GM12878 (cell line): ENCODE measurements at regions not wholly inside any gene's neighbourhood (a gene's known extent, or its start where the extent isn't known, plus 50 kb on each side); places are given as distances from the start of the nearest gene placed in this dataset.

Experiments used
- ATAC-seq: fragments of 200-7000 bp; cut with Tn5 transposase; 3 replicates; pipeline ENCODE4 v1.9.1; 2020; ENCODE audit warnings: mild to moderate bottlenecking, moderate library complexity
- BruUV-seq: library from RNA; stranded (reverse); fragments of 400-500 nt; replicated peaks from 2 replicates; lab custom pipeline; 2021; lab: Mats Ljungman, UMichigan
- CTCF ChIA-PET: fragments of 300-600 bp; sonication (Branson Sonifier 250); formaldehyde crosslinking; extraction: SDS; loops from one replicate; lab custom pipeline; 2021; ENCODE audit warnings: inconsistent platforms; lab: Yijun Ruan, JAX
- POLR2A ChIA-PET: fragments of 350-600 bp; formaldehyde crosslinking; extraction: SDS; loops from one replicate; lab custom pipeline; 2021; ENCODE audit warnings: inconsistent platforms; lab: Charles Lee
- RAD21 ChIA-PET: fragments of 300-600 bp; sonication (Branson Sonifier 250); formaldehyde crosslinking; loops from one replicate; lab custom pipeline; 2023; ENCODE audit warnings: antibody characterized with exemption; ENCODE audit not compliant: unreplicated experiment; lab: Charles Lee
- SMC1A ChIA-PET: fragments of 300-600 bp; sonication (Branson Sonifier 250); formaldehyde crosslinking; loops from one replicate; lab custom pipeline; 2023; ENCODE audit not compliant: unreplicated experiment, uncharacterized antibody; lab: Charles Lee
- DNase-seq: peaks from one replicate; pipeline ENCODE4 v3.0.0-alpha.2; 2011; ENCODE audit warnings: low read depth, low spot score
- FAIRE-seq: peaks from 3 replicates; lab custom pipeline; 2011; peaks lifted over from hg19 to GRCh38; lab: Jason Lieb, UNC
- H2AFZ ChIP-seq: 2 replicates; pipeline ENCODE4 v1.6.0; 2011; ENCODE audit warnings: low read depth, low read length, control low read depth; ENCODE audit not compliant: control insufficient read depth
- H3K27ac ChIP-seq: 2 replicates; pipeline ENCODE4 v1.5.1; 2011; ENCODE audit warnings: control low read depth; ENCODE audit not compliant: control insufficient read depth, insufficient read depth
- H3K27me3 ChIP-seq, 2 experiments: replicated peaks in 1 of 2; 2 replicates each; pipeline versions ENCODE4 v1.6.0 to v1.6.1; 2011; ENCODE audit warnings: low read length in 1 of 2; ENCODE audit not compliant: control insufficient read depth in 2 of 2, insufficient read depth in 2 of 2
- H3K36me3 ChIP-seq, 2 experiments: 2 replicates each; pipeline ENCODE4 v1.5.1; 2011; ENCODE audit warnings: low read length in 1 of 2; ENCODE audit not compliant: control insufficient read depth in 2 of 2, insufficient read depth in 2 of 2
- H3K4me1 ChIP-seq: 2 replicates; pipeline ENCODE4 v1.6.1; 2011; ENCODE audit warnings: mild to moderate bottlenecking, low read length, moderate library complexity, mixed read lengths; ENCODE audit not compliant: control insufficient read depth, insufficient read depth
- H3K4me2 ChIP-seq: 2 replicates; pipeline ENCODE4 v1.6.0; 2011; ENCODE audit warnings: control low read depth; ENCODE audit not compliant: control insufficient read depth, insufficient read depth
- H3K4me3 ChIP-seq: fragments of 200-600 bp; sonication (generic); 2 replicates; pipeline ENCODE4 v1.5.1; 2016
- H3K79me2 ChIP-seq: 2 replicates; pipeline ENCODE4 v1.6.0; 2011; ENCODE audit warnings: low read length; ENCODE audit not compliant: control insufficient read depth, insufficient read depth
- H3K9ac ChIP-seq: 2 replicates; pipeline ENCODE4 v1.8.0; 2011; ENCODE audit warnings: low read length, control low read depth, mixed read lengths; ENCODE audit not compliant: control insufficient read depth, insufficient read depth
- H3K9me3 ChIP-seq: replicated peaks from 3 replicates; pipeline ENCODE4 v1.5.1; 2011; ENCODE audit warnings: mild to moderate bottlenecking, low read length; ENCODE audit not compliant: control insufficient read depth, insufficient read depth
- H4K20me1 ChIP-seq: 2 replicates; pipeline ENCODE4 v1.6.0; 2011; ENCODE audit not compliant: control insufficient read depth, insufficient read depth
- CHD4 ChIP-seq: fragments of 200-600 bp; sonication (generic); IDR thresholded peaks from 2 replicates; pipeline ENCODE4 v1.6.1; 2016; ENCODE audit warnings: mild to moderate bottlenecking
- GABPA ChIP-seq: IDR thresholded peaks from 2 replicates; pipeline ENCODE4 v1.6.1; 2014; ENCODE audit warnings: antibody characterized with exemption, low read depth, mild to moderate bottlenecking, inconsistent platforms
- IRF5 ChIP-seq: fragments of 450-650 bp; IDR thresholded peaks from 2 replicates; pipeline ENCODE4 v1.6.1; 2017; ENCODE audit warnings: borderline replicate concordance
- NRF1 ChIP-seq: conservative IDR thresholded peaks from 2 replicates; pipeline ENCODE4 v1.6.1; 2011; ENCODE audit warnings: mild to moderate bottlenecking, low read depth, low read length, improper control_type of control experiment
- RAD51 ChIP-seq: fragments of 450-650 bp; IDR thresholded peaks from 2 replicates; pipeline ENCODE4 v1.6.1; 2016; ENCODE audit warnings: moderate library complexity, mild to moderate bottlenecking, inconsistent platforms
- WGBS: methylation state at CpG from one replicate; pipeline ENCODE4 v1.1.6; 2016; ENCODE audit warnings: low lambda C conversion rate; ENCODE audit not compliant: insufficient replicate concordance, insufficient coverage; ENCODE audit errors: missing lambda C conversion rate; 5-methylcytosine and 5-hydroxymethylcytosine counted together
- in situ Hi-C: fragments of 300-500 bp; cut with MboI; formaldehyde crosslinking; loops from 9 replicates; pipeline ENCODE4 v1.14.3; 2018; ENCODE audit warnings: mixed read lengths
- intact Hi-C: fragments of 100-400 bp; cut with micrococcal nuclease; formaldehyde crosslinking; loops from one replicate; pipeline ENCODE4 v1.14.2; 2022; ENCODE audit not compliant: unreplicated experiment
- TF ChIP-seq, protein P1 (sequence below): fragments of 450-650 bp; IDR thresholded peaks from 2 replicates; pipeline ENCODE4 v1.6.1; 2017; ENCODE audit warnings: antibody characterized with exemption, mild to moderate bottlenecking, moderate library complexity

- WGBS, result 100% methylated on average over 1 of the region's 1 CpG
- POLR2A ChIA-PET, result no interaction called here
- SMC1A ChIA-PET, result interaction anchor here (1.0 to 1.2 kb wide), 2 partner anchors 34 to 156 kb away, joined by 3 read pairs; no protein-coding TSS in a partner anchor
- no peak for ATAC-seq
- Histone ChIP-seq H3K79me2 (no peaks in the 10 kb centered on the region), H2AFZ (no peak overlapping the region), H3K4me2 (no peak overlapping the region), H3K9me3 (no peaks in the 10 kb centered on the region; the same call in 2 of the 3 replicates), H3K4me1 (no peaks in the 10 kb centered on the region), H3K9ac (no peak overlapping the region), H3K27me3 (no peaks in the 10 kb centered on the region), H4K20me1 (no peaks in the 10 kb centered on the region), H3K4me3 (no peak overlapping the region), H3K36me3 (no peaks in the 10 kb centered on the region), H3K27ac (no peak overlapping the region)
- no peak for FAIRE-seq
- BruUV-seq, result no TSS peak
- RAD21 ChIA-PET, result interaction anchor here (0.6 kb wide), 1 partner anchor 157 kb away, joined by 3 read pairs; no protein-coding TSS in a partner anchor
- DNase-seq, result no peak
- in situ Hi-C loops (no loop called here), intact Hi-C loops (no loop called here)
- CTCF ChIA-PET, result no interaction called here
- TF ChIP-seq NRF1 (no peak), RAD51 (no peak)
Observed at GRCh38 chr10:107971411-107971810, 806.9 kb upstream of the SORCS1 start.

- Histone ChIP-seq H2AFZ (no peak overlapping the region), H3K27ac (no peak overlapping the region), H3K4me3 (no peak overlapping the region), H3K79me2 (no peaks in the 10 kb centered on the region), H3K4me1 (no peaks in the 10 kb centered on the region), H3K36me3 (no peaks in the 10 kb centered on the region), H3K9me3 (no peaks in the 10 kb centered on the region; the same call in 2 of the 3 replicates), H3K9ac (no peak overlapping the region), H3K4me2 (no peak overlapping the region), H4K20me1 (no peaks in the 10 kb centered on the region), H3K27me3 (no peaks in the 10 kb centered on the region)
- BruUV-seq, result no TSS peak
- TF ChIP-seq GABPA (no peak), CHD4 (no peak), IRF5 (no peak)
- TF ChIP-seq, protein P1, sequence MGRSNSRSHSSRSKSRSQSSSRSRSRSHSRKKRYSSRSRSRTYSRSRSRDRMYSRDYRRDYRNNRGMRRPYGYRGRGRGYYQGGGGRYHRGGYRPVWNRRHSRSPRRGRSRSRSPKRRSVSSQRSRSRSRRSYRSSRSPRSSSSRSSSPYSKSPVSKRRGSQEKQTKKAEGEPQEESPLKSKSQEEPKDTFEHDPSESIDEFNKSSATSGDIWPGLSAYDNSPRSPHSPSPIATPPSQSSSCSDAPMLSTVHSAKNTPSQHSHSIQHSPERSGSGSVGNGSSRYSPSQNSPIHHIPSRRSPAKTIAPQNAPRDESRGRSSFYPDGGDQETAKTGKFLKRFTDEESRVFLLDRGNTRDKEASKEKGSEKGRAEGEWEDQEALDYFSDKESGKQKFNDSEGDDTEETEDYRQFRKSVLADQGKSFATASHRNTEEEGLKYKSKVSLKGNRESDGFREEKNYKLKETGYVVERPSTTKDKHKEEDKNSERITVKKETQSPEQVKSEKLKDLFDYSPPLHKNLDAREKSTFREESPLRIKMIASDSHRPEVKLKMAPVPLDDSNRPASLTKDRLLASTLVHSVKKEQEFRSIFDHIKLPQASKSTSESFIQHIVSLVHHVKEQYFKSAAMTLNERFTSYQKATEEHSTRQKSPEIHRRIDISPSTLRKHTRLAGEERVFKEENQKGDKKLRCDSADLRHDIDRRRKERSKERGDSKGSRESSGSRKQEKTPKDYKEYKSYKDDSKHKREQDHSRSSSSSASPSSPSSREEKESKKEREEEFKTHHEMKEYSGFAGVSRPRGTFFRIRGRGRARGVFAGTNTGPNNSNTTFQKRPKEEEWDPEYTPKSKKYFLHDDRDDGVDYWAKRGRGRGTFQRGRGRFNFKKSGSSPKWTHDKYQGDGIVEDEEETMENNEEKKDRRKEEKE, result no peak
- RAD21 ChIA-PET, result no interaction called here
- ATAC-seq (no peak), DNase-seq (no peak), FAIRE-seq (no peak)
- in situ Hi-C loops, result no loop called here
- SMC1A ChIA-PET, result interaction anchor here (1.2 kb wide), 1 partner anchor 35 kb away, joined by 3 read pairs; no protein-coding TSS in a partner anchor
- WGBS, result 2% methylated on average over 3 of the region's 3 CpGs
- POLR2A ChIA-PET, result no interaction called here
- intact Hi-C loops, result no loop called here
- CTCF ChIA-PET, result no interaction called here
Observed at GRCh38 chr10:107970512-107970911, 806.0 kb upstream of the SORCS1 start.
